Activated CD4-positive, alpha-beta T cell treated with anti-CD3 and anti-CD28 coated beads, Interleukin-2, amount 50 U/mL, for 48 hours (primary cell): ENCODE measurements at regions not wholly inside any gene's neighbourhood (a gene's known extent, or its start where the extent isn't known, plus 50 kb on each side); places are given as distances from the start of the nearest gene placed in this dataset.
"Not testable (repeated sequence)": the region's sequence is repeated elsewhere in the genome, so short reads cannot be mapped to it uniquely, and the experiment has no call there.

Experiments
- DNase-seq, 2 experiments: peaks; one replicate each; pipeline ENCODE4 v3.0.0-alpha.2; 2020

DNA sequence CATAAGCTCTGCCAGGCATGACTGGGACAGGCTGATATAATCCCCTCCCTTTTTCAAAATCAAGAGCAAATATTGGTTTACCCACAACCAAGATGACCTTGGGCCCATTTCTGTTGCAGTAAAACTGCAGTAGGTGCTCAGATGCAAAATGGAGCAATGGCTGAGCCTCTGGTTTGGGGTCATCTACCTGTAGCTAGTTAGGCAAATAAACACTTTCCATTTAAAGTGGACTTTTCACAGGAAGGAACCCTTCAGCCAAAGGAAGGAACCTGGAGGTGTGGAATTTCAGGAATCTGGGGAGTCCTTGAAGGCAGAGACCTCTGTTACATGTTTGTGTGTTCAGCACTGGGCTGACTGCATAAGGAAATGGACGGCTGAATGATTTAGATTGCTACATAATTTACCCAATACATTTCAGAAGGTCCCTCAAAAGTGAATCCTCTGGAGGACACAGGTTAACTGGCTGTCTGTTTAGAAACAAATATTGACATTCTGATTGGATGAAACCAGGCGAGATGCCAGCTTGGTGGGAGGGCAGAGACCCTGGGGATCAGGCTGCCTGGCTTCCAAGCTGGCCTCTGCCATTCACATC lies 170.1 kb upstream of the ZNF618 start:
- no peak for DNase-seq

DNA sequence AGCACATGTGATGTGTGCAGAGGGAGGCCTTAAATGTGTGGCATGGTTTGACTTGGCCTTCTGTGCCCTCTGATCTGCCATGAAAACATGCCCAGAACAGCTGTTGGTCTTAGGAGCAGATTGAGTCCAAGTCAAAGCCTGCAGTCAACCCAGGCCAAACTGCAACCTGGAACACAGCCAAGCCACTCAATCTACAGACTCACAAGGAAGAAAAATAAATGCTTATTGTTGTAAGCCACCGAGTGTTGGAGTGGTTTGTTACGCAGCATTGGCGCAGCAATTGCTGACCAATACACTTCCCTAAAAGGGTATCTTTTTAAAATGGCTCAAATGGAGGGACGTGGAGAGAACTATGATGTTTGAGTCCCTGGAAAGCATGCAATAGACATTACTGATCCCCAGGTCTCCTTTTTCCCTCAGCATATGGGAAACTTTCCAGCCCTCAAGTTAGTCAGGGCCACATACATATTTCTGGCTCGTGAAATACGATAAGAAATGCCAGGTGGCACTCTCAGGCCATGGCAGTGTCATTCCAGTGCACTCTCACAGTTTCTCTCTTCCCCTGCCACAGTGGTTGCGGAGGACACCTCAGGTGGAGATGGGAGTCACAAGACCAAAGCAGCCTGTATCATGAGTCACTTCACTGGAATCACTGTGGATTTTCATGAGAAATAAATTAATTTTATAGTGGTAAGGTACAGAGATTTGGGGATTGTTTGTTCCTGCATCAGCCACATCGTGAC lies 168.0 kb upstream of the ZNF618 start:
- no peak for DNase-seq

DNA sequence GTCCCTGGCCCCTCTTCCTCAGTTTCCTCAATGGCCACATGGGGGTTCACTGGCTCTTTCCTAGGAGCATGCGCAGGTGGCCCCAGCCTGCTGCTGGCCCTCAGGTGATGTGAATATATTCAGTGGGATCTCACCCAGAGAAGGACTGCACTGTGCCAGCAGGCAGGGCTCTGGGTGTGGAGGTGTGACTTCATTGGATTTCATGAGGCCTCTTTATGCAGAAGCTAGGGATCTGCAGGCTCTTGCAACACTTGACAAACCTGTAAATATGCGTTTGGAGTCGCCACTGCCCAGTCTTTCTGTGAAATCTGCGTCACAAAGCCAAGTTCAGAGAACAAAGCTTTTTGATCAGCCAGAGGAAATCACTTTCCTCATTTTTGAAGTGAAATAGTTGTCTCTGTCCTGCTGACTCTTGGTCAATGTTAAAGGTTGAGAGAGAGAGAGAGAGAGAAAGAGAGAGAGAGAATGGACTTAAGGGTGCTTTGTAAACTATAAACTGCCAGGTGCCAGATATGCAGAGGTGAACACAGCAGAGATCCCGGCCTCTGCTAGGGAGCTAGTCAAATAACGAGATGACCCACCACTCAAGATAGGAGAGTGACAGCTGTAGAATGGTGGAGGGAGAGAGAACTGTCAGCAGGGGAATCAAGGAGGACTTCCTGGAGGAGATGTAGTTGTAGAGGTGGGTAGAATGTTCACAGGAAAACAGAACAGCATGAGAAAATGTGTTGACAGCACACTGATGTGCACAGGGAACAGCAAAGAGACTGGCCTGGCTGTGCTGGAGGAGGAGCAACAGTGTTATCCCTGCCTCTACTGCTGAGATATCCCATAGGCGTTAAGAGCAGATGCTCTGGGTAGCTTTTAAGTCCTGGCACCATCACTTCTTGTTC lies 167.0 kb upstream of the ZNF618 start:
- DNase-seq: no peak

DNA sequence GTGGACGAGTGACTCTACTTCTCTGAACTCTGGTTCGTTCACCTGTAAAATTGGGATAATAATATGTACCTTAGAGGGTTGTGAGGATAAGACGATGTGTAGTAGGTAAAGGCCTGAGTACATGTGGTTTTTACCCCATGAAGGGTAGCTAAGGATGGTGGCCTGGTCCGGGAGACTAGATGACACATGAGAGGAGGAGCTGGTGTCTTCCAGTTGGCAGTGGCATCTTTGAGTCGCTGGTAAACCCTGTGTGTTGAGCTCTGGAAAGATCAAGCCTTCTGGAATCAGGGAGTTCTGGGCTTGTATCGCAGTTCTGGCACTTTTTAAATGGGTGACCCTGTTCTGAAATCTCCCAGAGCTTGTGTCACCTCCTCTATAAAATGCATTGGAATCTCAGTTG lies 166.4 kb upstream of the ZNF618 start:
- no peak for DNase-seq

DNA sequence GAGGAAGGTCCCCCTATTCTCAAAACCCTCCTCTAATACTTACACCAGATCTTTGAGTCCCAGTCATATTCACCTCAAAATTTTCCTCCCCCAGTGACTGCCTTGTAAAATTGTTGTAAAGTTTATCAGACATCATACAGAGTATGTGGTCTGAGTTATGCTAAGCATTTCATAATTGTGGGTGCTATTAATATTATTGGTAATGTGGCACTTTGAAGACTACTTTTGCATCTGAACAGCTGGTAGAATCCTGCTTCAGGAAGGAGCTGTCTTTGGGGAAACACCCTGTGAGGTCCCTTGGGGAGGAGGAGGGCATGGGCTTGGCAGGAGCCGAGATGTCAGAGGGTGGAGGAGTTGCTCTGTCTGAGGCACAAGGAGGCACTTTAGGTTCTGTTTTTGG lies 164.9 kb upstream of the ZNF618 start:
- no peak for DNase-seq

DNA sequence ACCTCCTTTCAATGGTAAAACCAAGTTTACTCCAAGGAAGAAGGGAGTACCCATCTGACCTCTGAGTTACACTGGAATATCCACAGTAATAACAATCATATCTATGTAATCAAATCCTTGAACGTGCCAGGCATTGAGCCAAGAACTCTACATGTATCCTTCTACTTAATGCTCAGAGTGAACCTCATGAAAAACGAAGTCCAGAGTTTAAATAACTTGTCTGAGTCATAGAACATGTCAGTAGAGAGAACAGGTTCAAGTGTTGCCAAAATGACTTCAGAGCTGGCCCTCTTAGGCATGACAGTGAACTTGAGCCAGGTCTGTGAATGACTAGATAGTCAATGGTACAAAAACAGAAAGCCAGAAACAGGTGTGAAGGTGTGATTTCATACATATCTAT lies 164.1 kb upstream of the ZNF618 start:
- no peak for DNase-seq

DNA sequence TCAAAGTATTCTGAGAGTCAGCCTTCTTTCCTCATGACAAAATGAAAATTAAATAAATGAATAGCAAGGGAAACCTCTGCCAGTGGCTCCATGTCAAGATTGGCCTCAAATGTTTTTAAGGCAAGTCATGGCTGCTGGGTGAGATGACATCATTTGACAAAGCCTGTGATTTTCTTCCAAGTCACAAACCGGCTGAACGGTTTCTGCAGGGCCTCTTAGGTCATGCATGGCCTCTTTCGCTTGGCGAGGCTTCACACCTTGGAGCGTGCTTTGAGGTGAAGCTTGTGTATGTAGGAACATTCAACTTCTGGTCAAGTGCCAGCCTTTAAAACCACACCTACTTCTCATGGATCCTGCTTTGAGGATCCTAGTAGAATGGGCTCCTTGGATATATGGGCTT lies 161.0 kb upstream of the ZNF618 start:
- no peak for DNase-seq

DNA sequence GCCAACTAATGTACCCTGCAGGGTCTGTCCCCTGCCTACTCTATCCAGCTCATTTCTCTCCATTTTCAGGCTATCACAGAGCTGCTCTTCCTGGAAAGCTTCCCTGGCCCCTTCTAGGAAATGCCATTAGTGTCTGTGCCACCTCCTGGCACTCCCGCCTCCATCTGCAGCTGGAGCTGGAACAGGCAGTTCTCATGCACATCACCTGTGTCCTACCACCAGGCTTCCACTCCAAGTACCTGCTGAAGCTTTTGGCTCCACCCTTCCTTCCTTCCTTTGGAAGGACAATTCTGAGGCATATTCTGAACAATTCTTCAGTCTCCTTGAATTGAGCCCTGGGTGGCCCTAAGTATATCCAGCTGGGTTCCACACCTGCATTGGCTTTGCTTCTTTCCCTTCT lies 156.2 kb upstream of the ZNF618 start:
- DNase-seq: no peak

DNA sequence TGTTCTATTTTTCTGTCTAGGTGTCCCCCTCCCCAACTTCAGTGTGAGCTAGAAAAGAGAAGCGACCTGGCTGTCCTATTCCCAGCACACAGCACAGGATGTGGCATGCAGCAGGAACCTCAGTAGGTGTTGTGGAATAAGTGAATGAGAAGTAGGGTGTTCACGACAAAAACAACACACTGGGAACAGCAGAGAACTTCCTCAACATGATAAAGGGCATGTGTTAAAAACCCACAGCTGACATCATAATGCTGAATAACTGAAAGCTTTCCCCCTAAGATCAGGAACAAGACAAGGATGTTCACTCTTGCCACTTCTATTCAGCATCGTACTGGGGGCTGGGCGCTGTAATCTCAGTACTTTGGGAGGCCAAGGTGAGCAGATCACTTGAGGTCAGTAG lies 155.6 kb upstream of the ZNF618 start:
- DNase-seq: no peak

DNA sequence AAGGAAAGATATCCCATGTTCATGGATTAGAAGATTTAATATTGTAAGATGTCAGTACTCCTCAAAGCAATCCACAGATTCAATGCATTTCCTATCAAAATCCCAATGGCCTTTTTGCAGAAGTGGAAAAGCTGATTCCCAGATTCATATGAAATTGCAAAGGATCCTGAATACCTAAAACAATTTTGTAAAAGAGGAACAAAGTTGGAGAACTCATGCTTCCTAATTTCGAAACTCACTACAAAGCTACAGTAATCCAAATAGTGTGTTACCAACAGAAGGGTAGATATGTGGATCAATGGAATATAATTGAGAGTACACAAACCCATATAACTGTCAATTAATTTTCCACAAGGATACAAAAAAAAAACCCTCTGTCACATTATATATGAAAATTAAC lies 154.3 kb upstream of the ZNF618 start:
- DNase-seq: no peak

DNA sequence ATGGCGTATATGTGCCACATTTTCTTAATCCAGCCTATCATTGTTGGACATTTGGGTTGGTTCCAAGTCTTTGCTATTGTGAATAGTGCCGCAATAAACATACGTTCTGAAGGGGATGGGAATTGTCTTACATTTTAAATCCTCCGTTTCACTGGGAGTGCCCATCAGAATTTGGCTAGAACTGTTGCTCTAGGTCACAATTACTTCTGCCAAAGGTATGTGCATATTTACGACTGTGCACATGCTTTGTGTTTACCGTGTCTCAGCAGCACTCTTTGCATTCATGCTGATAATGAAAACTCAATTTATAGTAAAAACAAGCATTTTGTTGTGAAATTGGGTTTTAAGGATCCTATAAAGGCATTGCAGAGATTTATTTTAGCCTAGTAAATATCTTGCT lies 151.9 kb upstream of the ZNF618 start:
- DNase-seq: no peak

DNA sequence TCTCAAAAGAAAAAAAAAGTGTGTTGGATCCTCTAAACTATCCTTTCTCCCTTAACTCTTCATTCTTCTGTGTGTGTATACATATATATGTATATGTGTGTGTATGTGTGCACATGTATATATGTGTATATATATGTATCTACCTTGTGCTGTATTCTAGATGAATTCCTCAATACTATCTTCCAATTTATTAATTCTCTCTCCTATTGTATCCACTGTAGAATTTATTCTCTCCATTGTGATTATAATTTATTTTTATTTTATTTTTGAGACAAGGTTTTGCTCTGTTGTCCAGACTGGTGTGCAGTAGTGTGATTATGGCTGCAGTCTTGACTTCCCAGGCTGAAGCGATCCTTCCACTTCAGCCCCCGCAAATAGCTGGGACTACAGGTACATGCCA lies 147.1 kb upstream of the ZNF618 start:
- DNase-seq: no peak

DNA sequence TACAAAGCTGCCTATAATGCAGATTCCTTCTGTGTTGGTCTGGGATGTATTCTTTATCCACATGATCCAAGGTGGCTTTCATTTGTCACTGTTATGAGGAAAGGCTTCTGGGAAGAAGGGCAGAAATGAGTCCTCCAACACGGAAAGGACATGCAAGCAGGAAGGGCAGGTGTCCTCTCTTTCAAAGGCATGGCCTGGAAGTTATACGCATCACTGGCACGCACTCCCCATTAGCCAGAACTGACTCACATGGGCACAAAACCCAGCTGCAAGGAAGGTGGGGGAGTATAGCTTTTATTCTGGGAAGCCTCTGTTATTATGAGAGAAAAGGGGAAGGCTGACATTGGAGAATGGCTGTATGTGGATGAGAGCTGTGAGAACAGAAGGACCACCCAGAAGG lies 141.3 kb upstream of the ZNF618 start:
- no peak for DNase-seq

DNA sequence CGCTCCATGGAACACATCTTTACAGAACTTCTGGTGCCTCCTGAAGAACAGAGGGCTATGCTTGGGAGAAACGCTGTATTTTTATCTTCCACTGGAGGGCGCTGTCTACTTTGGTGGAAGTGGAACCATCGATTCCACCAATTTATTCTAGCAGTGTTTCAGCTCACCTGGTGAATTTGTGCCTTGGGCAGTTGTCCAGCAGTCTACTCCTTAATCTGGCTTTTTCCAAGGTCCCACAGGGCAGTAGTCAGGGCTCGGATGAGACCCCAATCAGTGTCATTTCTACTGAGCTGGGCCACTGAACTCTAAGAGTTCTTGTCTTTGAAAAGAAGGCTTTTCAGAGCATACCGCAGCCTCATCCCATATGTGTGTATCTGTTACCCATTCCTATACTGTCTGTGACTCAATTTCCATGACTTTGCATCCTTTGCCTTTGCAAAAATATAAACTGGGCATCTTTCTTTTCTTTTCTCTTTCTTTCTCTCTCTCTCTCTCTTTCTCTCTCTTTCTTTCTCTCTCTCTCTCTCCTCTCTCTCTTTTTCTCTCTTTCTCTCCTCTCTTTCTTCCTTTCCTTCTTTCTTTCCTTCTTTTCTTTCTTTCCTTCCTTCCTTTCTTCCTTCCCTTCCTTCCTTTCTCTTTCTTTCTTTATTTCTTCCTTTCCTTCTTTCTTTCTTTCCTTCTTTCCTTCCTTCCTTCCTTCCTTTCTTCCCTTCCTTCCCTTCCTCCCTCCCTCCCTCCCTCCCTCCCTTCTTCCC lies 138.4 kb upstream of the ZNF618 start:
- DNase-seq: peak; percentile 5 to 16

DNA sequence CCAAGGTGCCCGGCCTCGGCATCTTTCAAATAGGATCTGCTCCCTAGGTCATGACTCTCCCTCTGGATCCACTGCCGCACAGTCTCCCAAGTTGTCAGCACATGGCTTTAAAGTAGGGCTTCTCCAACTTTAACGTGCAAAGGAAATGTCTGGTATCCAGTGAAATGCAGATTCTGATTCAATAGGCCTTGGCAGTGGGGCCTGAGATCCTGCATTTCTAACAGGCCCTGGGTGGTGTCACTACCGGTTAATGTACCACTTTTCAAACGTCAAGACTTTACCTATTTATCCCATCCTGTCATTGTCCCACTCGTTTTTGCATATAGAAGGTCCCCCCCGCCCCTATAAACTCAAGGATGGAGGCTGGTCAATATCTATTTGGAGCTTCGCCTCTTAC lies 137.6 kb upstream of the ZNF618 start:
- DNase-seq: no peak

DNA sequence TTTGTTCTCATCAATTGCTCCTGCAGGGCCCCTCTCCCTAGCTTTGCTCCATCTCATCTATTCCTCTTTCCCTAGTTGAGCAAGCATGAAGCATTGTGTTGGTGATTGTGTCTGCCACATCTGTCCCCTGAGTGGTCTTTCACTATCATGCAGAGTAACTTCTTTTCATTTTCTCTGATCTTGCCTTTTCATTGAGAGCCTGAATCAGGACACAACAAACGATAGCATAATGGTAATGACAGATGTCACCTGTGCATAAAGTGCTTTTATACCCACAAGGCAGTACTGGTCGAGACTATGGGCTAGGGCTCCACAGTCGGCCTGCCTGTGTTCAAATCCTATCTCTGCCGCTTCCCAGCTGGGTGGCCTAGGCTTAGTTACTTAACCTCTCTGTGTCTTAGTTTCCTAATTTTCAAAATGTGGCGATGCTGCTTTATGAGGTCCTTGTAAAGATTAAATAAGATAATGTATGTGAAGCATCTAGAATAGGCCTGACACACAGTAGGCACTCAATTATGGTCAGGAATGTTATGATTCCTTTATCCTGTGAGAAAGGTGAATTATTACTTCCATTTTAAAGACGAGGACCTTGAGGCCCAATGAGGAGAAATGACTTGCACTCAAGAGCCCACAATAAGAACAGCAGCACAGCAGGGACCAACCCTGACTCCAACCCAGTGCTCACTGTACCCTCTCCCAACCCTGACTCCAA lies 137.1 kb upstream of the ZNF618 start:
- no peak for DNase-seq

DNA sequence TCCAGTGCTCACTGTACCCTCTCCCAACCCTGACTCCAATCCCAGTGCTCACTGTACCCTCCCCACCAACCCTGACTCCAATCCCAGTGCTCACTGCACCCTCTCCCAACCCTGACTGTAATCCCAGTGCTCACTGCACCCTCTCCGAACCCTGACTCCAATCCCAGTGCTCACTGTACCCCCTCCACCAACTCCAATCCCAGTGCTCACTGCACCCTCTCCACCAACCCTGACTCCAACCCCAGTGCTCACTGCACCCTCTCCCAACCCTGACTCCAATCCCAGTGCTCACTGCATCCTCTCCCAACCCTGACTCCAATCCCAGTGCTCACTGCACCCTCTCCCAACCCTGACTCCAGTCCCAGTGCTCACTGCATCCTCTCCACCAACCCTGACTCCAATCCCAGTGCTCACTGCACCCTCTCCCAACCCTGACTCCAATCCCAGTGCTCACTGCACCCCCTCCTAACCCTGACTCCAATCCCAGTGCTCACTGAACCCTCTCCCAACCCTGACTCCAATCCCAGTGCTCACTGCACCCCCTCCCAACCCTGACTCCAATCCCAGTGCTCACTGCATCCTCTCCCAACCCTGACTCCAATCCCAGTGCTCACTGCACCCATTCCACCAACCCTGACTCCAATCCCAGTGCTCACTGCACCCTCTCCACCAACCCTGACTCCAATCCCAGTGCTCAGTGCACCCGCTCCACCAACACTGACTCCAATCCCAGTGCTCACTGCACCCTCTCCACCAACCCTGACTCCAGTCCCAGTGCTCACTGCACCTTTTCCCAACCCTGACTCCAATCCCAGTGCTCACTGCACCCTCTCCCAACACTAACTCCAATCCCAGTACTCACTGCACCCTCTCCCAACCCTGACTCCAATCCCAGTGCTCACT lies 136.3 kb upstream of the ZNF618 start:
- DNase-seq: not testable (repeated sequence)

DNA sequence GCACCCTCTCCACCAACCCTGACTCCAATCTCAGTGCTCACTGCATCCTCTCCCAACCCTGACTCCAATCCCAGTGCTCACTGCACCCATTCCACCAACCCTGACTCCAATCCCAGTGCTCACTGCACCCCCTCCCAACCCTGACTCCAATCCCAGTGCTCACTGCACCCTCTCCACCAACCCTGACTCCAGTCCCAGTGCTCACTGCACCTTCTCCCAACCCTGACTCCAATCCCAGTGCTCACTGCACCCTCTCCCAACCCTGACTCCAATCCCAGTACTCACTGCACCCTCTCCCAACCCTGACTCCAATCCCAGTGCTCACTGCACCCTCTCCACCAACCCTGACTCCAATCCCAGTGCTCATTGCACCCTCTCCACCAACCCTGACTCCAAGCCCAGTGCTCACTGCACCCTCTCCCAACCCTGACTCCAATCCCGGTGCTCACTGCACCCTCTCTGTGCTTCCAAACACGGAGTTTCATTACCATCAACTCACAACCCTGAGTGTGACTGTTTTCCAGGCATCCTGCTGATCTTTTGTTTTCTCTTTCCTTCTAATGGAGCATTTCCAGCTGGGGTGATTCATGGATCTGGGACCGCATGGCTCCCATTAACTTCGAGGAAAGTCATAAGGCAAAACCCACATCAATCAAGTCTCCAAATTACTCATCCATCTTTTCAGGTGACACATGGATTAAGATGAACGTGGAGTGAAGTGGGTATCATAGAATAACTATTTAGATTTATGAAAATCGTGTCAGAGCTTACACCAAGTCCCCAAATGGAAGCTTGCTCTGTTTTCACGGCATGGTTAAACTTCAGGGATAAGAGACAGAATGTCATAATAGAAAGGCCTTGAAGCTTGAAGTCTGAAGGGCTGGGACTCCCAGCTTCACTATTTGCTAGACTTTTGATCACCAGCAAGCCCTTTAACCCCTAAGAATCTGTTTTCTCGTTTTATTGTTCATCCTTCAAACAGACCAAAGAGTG lies 135.3 kb upstream of the ZNF618 start:
- not testable (repeated sequence) for DNase-seq

DNA sequence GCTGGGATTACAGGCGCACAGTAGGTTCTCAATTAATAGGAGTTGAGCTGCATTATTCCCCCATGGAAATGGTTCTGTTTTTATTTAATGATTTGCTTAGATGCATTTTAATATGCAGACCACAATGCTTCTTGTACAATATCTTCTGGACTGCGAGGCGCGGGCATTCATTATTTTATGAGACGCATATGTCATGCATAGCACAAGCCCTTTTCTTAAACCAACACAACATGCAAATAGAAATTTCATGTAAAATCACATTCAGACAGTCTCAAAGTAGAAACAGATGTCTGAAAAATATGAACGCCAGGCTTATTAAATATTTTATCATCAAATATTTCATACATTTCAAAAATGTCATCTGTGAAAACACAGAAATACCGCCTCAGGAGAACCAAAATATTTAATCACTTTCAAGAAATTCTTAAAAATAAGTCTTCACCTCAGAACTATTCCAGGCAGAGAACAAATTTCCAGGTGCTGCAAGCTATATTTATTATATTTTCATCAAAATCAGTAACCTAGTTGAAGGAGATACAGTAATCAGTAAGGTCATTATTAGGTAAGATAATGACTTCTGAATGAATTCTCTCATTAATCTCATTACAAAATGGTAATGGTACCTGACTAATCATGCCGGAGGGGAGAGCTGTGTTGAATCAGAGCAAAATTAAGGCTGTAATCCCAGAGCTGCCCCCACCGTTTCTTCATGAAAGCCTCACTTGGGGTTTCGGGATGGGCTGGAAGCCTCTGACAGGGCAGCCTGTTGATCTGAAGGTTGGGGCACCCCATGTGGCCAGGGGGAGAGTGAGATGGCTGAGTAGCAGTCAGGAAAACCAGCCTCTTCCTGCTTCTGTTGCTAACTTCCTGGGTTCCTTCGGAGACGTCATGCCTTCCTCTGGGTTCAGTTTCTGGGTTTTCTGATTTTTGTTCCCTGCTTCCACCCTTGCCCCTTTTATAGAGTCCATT lies 133.9 kb upstream of the ZNF618 start:
- DNase-seq: no peak
